GM21390 (cell line): ENCODE measurements at regions not wholly inside any gene's neighbourhood (a gene's known extent, or its start where the extent isn't known, plus 50 kb on each side); places are given as distances from the start of the nearest gene placed in this dataset.
A peak's percentile ranks its signal among the peaks of the same experiment; 100 is the strongest.
"Not testable (repeated sequence)": the region's sequence is repeated elsewhere in the genome, so short reads cannot be mapped to it uniquely, and the experiment has no call there.

Source experiments
- ATAC-seq: cut with Tn5 transposase; IDR thresholded peaks from one replicate; pipeline ENCODE4 v1.9.1; 2021; ENCODE audit not compliant: unreplicated experiment

DNA sequence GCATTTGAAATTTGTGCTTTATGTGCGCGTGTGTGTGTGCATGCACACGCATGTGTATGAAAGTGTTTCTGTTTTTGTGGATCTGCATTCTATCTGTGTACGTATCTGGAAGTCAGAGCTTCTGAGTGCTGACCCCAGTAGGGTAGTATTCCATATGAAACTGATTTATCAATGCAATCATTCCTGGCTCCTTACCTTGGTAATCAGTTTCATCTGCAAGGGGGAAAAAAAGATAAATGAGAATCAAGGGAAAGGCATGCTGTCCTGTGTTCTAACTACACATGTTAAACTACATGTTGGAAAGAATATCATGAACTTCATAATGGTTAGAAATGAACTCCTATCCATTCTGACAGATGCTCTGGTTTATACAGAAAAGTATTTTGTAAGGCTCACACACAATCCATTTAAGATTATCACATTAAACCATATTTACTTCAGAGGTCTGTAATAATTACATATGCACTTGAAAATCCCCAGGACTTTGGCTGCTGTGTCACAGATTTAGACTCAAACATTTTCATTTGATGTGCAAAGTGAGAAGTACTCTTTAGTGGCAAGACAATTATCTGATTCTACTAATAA lies 276.1 kb upstream of the LMO3 start:
- no peak for ATAC-seq

DNA sequence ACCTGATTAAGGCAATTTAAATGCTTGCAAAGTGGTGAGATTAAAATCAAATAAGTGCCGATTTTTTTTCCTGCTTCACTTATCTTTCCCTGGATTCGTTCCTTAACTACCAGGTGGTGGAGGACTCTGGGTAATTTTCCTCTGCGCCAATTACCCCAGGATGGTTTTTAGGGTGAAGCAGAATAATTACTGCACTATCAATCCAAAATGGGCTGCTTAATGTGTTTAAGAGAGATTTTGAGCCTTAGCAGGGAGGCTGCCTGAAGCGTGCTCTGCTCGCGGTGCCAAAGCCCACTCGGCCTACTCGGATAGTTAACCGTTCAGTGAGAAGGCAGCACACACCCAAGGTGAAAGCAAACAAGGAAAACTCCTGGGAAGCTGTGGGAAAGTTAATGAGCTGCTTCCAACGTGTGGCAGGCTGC lies 274.9 kb upstream of the LMO3 start:
- ATAC-seq = no peak

DNA sequence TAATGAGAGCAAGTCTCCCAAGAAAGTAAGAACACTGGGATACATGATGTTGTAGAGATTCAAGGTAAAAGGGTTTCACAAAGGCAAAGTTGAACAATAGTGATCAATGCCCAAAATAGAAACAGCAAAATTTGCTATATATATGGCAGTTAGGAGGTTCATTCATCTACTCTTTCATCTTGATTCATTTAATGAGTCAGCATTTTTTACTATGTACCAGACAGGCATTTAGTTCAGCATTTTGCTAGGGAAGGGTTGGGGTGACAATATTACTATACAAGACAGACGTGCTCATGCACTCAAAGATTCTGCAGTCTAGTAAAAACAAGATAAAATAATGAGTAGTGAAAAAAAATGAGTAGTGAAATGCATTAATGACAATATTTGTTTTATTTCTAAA lies 264.9 kb upstream of the LMO3 start:
- ATAC-seq = no peak

DNA sequence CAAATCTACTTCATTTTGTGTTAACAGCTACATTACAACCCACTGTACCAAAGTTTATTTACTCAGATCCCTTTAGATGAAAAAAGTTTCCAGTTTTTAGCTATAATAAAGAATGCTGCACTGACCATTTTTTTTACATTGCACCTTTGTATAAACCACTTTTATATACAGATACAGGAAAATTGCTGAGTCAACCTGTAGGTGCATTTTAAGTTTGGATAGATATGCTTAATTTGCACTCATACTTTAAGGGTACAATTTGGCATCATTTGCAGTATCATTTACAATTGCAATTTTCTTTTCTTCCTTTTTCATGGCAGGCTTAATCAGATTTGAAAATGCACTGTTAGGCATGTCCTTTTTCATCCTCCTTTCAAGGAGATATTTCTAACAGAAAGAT lies 257.8 kb upstream of the LMO3 start:
- no peak for ATAC-seq

DNA sequence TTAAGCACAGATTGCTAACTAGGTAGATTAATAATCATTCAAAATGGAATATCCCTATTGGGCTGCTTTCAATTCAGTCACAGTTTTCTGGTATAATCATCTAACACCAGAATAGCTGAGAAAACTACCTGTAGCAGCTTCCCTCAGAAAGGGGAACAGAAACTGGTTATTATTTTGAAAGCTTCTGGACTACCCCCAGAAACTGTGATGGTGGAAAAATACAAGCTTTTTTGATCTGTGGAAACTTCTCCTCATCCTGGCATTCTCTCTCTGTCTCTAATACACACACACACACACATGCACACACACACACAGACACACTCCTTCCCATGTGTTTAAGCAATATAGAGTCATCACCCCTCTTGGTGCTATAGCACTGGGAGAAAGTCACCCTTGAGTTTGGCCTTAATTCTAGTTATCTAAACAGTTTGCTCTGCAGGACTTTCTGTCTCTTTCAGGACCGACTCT lies 251.5 kb upstream of the LMO3 start:
- peak; percentile 96 for ATAC-seq

DNA sequence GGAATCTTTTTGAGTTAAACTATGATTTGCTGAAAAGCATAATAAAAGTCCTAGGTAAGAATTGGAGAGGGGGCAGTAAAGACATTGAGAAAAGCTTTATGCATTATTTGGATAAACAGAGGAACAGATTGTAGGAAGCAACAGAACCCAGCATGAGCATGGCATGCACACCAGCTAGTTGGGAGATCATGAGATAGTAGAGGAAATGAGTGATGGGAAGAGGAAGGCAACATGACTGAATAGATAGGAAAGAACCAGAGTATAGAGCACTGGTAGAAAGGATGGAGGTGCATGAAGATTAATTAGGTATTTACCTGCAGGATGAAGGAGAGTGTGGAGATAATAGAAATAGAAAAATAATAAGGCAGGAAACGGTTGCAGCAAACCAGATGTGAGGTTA lies 248.5 kb upstream of the LMO3 start:
- ATAC-seq = no peak

DNA sequence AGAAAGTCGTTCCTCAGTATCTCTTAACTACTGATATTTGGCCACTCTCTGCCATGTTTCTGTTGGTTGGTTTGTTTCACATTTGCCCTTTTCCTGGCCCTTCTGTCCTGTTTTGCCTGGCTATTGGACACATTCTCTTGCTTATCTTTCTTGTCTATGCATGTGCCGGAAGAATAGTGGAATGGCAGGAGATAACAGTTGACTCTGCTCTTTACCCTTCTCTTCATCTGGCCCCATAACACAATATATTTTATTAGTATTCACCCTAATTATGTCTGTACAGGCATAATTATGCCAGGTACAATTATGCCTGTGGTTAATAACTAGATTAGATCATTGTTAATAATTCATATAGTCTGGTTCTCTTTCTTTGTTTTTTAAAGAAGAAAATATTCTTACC lies 243.5 kb upstream of the LMO3 start:
- no peak for ATAC-seq

DNA sequence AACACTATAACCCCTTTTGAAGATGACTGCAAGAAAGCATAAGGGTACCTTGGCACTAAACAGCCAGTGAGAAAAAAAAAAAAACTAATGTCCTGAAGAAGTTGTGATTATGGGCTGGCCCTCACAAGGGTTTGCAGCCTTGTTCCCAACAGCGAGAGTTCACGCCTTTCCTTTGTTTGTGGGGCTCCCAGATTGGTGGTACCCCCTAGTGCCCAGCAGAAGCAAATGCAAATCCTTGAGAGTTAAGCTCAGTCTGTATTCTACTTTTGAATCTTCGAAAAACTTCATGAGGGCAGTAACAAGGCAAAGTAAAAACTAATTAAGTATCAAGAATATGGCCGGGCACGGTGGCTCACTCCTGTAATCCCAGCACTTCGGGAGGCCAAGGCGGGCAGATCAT lies 238.9 kb upstream of the LMO3 start:
- no peak for ATAC-seq

DNA sequence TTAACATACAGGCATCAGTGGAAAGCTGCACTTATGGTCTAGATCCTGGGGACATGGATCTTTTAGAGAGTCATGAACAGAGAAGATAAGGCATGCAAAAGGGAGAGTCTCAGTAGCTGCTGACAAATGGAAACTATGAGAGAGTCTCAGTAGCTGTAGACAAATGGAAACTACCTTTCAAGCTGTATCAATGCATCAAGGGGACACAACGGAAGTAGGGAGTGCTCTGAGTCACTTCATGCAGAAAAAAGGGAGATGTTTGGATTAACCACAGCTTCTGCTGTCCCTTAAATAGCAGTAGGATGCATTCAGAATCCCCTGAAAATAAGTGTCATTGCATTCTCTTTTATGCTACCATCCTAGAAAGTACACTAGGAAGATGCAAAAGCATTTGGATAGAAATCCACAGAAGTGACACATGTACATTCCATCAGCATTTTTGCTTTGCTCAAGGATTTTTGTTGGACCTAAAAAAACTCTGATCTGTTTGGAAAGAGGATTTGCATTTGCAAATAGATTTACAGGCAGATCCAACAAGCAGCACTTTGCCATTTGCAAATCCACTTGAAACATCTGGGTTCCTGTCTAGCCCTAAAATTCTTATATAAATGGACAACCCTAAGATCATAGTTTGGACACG lies 227.5 kb upstream of the LMO3 start:
- peak; percentile 67 for ATAC-seq

DNA sequence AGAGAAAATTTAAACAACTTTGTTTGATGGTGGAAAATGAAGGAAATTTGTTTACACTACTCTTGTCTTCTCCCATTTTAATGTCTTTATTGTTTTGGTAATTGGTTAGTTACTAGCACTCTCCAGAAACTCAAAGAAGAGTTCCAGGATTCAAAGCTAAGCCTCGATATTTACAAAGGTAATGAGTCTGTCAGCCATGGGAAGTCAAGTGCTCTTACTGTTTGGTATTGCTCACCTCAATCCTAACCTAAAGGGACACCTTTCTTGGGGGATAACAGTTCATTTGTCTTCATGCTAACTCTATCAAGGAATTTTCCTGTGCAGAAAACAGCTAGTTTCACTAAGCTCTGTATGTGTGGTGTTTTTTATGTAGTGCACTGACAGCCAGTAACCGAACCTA lies 222.9 kb upstream of the LMO3 start:
- ATAC-seq = no peak

DNA sequence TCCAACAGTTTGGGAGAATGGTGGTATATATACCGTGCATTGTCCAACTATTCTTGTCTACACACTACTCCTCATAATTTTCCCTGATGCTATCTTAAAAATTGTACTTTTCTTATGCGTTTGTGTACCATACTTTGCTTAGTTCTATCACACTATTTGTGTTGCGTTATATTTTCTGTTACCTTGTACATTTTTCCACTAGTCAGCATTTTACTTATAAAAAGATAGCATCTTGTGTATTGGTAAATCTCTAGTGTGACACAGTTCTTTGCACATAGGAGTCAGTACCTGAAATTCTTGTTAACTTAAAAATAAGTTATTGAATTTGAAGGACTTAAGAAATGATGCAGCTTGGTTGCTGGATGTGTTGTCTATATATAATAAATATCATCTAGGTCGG lies 201.8 kb upstream of the LMO3 start:
- no peak for ATAC-seq

DNA sequence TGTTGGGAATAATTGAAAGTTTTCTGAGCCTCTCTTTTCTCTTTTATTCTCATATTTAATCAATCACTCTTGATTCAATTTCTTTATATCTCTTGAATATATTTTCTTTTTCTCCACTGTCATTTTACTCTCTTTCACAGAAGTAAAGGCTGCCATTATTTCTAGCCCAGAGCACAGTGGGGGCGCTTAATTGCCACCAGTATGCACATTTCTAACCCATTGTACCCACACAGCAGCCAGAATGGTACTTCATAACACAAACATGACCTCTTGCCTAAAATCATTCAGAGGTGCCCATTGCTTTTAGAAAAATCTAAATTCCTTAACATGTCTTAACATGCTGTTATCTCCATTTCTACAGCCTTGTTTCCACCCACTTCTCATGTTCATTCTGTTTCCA lies 190.2 kb upstream of the LMO3 start:
- no peak for ATAC-seq

DNA sequence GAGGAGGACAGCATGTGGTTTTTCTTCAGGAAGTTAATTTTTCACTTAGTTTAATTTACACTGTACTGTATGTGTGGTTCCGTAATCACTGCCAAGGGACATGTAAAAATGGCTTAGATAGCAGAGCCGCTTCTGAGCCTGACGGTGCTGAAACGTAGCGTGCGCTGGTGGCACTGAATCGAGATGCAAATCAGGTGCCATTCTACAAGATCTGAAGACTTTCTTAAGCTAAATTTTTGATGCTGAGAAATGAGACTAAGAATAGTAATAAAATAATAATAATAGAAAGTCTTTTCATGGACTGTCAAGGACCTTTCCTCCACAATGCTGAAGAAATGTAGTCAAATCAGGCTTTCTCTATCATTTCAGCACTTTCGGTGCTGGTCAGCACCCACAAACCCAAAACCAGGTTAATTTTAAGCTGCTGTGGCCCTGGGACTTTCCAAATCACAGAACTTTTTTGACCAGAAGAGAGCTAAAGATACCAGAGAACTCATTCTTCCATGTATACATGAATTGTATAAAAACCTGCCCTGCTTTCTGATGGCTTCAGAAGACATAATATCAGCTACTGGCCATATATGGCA lies 183.3 kb upstream of the LMO3 start:
- no peak for ATAC-seq

DNA sequence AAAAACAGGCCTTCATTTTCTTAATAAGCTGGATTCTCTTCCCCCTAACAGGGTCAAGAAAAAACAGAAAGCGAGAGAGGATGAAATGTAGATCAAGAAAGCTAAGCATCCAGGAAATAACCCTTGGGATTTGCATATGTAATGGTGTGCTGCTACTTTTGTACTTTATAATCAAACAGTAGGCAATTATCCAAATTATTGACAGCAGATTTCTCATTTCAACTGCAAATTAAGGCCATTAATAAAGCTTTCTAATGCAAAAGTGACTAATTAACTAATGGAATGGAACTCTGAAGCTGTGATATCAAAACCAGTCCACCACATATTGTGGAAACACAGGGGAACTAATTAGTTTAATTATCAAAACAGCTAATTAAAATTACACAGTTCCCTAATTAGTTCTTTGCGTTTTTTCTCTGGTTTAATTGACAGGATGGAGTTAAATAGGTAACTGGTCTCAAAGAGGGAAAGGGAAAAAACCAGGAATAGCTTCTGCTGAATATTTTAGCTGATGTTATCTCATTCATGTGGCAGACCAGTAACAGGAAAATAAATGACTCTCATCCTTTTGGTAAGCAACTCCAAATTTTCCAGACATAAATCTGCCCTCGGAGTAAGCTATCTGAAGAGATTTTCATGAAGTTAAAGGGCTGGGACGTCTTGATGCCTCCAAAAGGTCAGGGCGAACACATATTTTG lies 182.7 kb upstream of the LMO3 start:
- ATAC-seq = no peak

DNA sequence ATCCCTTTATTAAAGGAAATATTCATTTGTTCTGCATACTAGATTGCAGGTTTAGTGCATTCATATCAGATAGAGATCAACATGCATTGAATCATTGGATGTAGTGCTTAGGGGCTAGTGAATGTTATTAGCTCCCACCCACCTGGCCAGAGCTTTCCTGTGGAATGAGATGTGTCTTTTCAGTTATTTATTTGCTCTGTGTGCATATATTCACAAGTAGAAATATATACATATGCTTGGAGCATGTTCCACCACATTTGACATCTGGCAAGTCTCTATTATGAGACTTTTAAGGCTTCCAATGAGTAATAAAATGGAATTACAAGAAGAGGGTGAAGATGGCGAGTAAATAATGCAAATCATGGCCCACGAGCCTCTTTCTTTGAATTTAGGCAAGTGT lies 180.0 kb upstream of the LMO3 start:
- ATAC-seq = no peak

DNA sequence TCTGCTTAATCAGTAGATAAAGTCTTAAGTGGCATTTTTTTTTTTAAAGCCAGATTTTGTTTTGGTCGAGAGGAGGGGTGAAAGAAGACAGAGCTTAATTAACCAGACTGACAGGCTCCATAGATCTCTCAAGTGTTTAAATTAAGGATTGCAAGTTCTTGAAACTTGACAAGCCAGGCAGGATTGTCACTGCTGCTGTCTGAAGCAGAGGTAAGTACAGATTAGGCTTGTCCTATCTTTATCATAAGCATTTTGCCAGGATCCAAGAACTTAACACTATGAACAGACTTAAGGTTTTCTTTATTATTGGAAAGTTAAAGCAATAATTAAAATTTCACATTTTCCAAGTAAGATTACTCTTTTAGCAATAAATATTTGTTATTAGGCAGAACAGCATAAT lies 179.6 kb upstream of the LMO3 start:
- ATAC-seq = no peak

DNA sequence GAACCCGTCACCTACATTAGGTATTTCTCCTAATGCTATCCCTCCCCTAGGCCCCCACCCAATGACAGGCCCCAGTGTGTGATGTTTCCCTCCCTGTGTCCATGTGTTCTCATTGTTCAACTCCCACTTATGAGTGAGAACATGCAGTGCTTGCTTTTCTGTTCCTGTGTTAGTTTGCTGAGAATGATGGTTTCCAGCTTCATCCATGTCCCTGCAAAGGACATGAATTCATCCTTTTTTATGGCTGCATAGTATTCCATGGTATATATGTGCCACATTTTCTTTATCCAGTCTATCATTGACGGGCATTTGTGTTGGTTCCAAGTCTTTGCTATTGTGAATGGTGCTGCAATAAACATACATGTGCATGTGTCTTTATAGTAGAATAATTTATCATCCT lies 163.2 kb upstream of the LMO3 start:
- not testable (repeated sequence) for ATAC-seq

DNA sequence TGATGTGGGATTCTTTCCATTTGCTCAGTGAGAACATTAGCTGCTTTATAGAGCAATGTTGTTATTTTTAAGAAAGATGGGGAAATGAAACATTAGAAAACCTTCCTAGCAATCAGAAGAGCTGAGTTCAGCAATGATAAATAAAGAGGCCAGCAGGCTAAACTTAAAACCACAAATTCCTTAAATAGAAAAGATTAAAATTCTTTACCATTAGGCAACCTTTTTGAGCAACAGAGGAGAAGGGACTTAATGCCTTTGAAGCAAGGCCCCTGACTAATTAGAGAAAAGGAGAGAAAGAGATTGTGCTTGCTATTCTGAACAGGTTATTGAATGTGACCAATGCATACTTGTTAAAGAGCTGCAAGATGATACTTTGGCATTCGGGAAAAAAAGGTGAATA lies 160.8 kb upstream of the LMO3 start:
- ATAC-seq = no peak

DNA sequence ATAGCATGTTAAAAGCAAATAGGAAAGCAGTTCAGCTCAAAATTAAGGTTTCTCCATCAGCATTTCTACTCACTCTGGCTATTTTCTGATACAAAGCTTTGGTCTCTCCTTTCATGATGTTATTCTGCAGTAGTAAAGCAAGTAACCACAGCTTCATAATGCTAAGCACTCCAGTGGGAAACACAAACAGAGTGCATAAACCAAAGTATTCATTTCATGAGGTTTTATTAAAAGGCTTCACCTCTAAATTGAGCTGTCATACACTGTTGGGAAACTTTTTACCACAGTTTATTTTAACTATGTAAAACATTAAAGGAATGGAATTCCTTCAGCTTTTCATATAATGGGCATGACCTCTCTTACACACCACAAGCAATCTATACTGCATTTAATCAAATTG lies 157.9 kb upstream of the LMO3 start:
- no peak for ATAC-seq

DNA sequence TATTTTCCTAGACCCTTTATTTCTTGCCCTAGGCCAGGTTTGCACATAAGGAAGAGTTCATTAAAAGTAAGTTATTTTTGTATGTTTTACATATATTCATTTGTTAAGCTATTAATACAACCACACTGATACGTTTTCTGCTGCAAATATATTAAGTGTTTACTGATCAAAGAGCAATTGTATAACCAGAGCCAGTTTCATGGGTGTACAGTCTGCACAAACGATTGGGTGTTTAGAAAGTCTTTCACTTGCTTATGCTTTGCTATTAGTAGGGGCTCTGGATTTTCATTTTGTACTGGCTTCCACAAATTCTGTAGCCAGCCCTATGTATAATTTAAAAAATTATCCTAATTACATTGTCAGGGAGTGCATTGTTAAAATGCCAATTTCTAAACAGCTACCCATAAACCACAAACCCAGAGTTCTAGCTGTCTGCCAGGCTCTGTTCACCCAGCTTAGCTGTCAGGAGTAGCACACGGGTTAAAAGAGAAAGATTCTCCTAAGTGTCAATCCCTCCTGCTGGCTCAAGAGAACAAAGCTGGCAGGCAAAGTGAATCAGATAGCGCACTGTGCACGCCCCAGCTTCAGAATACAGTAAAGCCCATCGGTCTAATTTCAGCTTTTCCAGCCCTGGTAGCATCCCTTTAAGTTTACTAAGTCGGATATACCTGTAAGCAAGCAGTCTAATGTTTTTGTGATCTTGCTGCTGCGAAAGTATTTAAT lies 151.0 kb upstream of the LMO3 start:
- no peak for ATAC-seq

DNA sequence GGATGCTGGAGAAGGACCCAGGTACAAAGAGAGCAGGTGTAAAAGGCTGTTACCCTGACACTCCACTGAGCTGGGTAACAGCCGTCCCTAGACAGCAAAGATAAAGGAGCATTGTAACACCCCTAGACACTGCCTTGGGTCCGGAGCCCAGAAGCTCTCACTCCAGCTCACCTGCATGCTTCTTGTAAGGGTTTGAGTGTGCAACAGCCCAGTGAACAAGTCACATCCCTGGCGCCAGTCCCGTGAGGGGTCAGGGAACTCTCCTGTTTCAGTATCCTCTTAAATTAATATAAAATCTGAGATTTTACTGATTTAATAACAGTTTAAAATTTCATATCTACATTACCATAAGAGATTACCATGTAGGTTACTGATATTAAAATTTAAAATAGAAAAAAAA lies 124.8 kb upstream of the LMO3 start:
- no peak for ATAC-seq

DNA sequence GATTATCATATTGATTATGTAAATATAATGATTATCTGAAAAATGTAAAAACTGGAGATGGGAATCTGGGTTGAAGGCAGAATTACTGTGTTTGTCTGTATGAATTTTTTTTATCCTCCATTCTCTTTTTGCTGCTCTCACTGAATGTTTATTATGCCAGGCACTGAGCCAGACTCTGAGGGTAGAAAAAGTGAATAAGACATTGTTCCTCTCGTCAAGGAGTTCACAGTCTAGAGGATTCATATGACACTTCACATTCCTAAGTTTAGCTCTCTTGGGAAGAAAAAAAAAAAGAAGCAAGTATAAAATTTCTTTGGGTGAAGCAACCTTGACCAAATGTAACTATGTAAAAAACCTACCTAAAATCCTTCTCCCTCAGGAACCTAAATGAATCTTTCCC lies 120.9 kb upstream of the LMO3 start:
- no peak for ATAC-seq
